GM12891 (cell line): ENCODE measurements at regions not wholly inside any gene's neighbourhood (a gene's known extent, or its start where the extent isn't known, plus 50 kb on each side); places are given as distances from the start of the nearest gene placed in this dataset.

Experiments
- PAX5 ChIP-seq: IDR thresholded peaks from 2 replicates; pipeline ENCODE4 v1.6.1; 2011; ENCODE audit warnings: low read length, moderate library complexity, mild to moderate bottlenecking; ENCODE audit not compliant: insufficient read depth, severe bottlenecking
- POLR2A ChIP-seq: IDR thresholded peaks from 2 replicates; pipeline ENCODE4 v1.6.1; 2011; ENCODE audit warnings: low read depth, low read length, control low read depth
- POLR2AphosphoS5 ChIP-seq: IDR thresholded peaks from 2 replicates; pipeline ENCODE4 v1.6.1; 2011; ENCODE audit warnings: low read depth, low read length, control low read depth
- POU2F2 ChIP-seq: IDR thresholded peaks from 2 replicates; pipeline ENCODE4 v1.6.1; 2011; ENCODE audit warnings: low read depth, mild to moderate bottlenecking, control low read depth, low read length, moderate library complexity
- SPI1 ChIP-seq: IDR thresholded peaks from 2 replicates; pipeline ENCODE4 v1.6.1; 2011; ENCODE audit warnings: low read depth, low read length, control low read depth
- TAF1 ChIP-seq: IDR thresholded peaks from 2 replicates; pipeline ENCODE4 v1.6.1; 2011; ENCODE audit warnings: low read depth, low read length, control low read depth

- TF ChIP-seq POLR2A: no peak
- no peak for TF ChIP-seq TAF1
- TF ChIP-seq SPI1: peak; percentile 61
- TF ChIP-seq POLR2AphosphoS5: no peak
- TF ChIP-seq POU2F2: no peak
- TF ChIP-seq PAX5: no peak
These were observed 261.1 kb downstream of the ADGRG6 start for GRCh38 chr6:142562865-142563264.
